Endothelial cell of umbilical vein (primary cell): ENCODE measurements at regions not wholly inside any gene's neighbourhood (a gene's known extent, or its start where the extent isn't known, plus 50 kb on each side); places are given as distances from the start of the nearest gene placed in this dataset.

ENCODE experiments used
- BruUV-seq: library from RNA; stranded (reverse); fragments of 400-500 nt; replicated peaks from 2 replicates; lab custom pipeline; 2021; lab: Mats Ljungman, UMichigan
- CTCF ChIA-PET: fragments of 300-600, 350-600 bp; sonication (Branson Sonifier 250); formaldehyde crosslinking; loops from one replicate; lab custom pipeline; 2021; ENCODE audit warnings: antibody characterized with exemption, inconsistent platforms; lab: Charles Lee
- POLR2A ChIA-PET: fragments of 300-600, 350-600 bp; sonication (Branson Sonifier 250); formaldehyde crosslinking; loops from one replicate; lab custom pipeline; 2021; ENCODE audit warnings: antibody characterized with exemption, inconsistent platforms; lab: Charles Lee
- DNase-seq: peaks from one replicate; pipeline ENCODE4 v3.0.0-alpha.2; 2011; ENCODE audit warnings: low read depth, low spot score
- FAIRE-seq: peaks from 2 replicates; lab custom pipeline; 2011; peaks lifted over from hg19 to GRCh38; lab: Jason Lieb, UNC
- H2AFZ ChIP-seq: 2 replicates; pipeline ENCODE4 v1.6.0; 2012; ENCODE audit warnings: low read depth, low read length, control low read depth, inconsistent platforms
- H3K27ac ChIP-seq: 2 replicates; pipeline ENCODE4 v1.5.1; 2011; ENCODE audit warnings: low read depth, mild to moderate bottlenecking, control low read depth, low read length, moderate library complexity; ENCODE audit not compliant: insufficient read depth
- H3K27me3 ChIP-seq, 2 experiments: 2 replicates each; pipeline versions ENCODE4 v1.6.0 to v1.6.1; 2011; ENCODE audit warnings: low read length in 2 of 2, mixed read lengths in 1 of 2; ENCODE audit not compliant: control insufficient read depth in 2 of 2, insufficient read depth in 2 of 2
- H3K36me3 ChIP-seq, 2 experiments: 2 replicates in 1 of 2; 3 replicates in 1 of 2; pipeline ENCODE4 v1.5.1; 2011; ENCODE audit warnings: low read length in 2 of 2, mild to moderate bottlenecking in 1 of 2, moderate library complexity in 1 of 2; ENCODE audit not compliant: control insufficient read depth in 2 of 2, insufficient read depth in 2 of 2; ENCODE audit errors: extremely low read depth in 1 of 2
- H3K4me1 ChIP-seq: 3 replicates; pipeline ENCODE4 v1.5.1; 2011; ENCODE audit warnings: mild to moderate bottlenecking, low read length; ENCODE audit not compliant: control insufficient read depth, insufficient read depth; ENCODE audit errors: extremely low read depth
- H3K4me2 ChIP-seq: 2 replicates; pipeline ENCODE4 v1.6.1; 2011; ENCODE audit warnings: low read length, control low read depth, mixed read lengths; ENCODE audit not compliant: insufficient read depth
- H3K4me3 ChIP-seq, 3 experiments: fragments of 200-600 bp in 1 of 3; sonication (generic), shearing (Covaris generic) in 1 of 3; replicated peaks in 1 of 3; 2 replicates each; pipeline ENCODE4 v1.5.1; 2011 to 2016; ENCODE audit warnings: control low read depth in 3 of 3, low read length in 3 of 3, mild to moderate bottlenecking in 2 of 3, inconsistent platforms in 1 of 3, low read depth in 1 of 3, moderate library complexity in 1 of 3; ENCODE audit not compliant: insufficient read depth in 1 of 3
- H3K79me2 ChIP-seq: 2 replicates; pipeline ENCODE4 v1.6.0; 2012; ENCODE audit warnings: low read length, inconsistent platforms; ENCODE audit not compliant: control insufficient read depth, insufficient read depth
- H3K9ac ChIP-seq: replicated peaks from 2 replicates; pipeline ENCODE3; 2011; ENCODE audit warnings: low read length, control low read depth; ENCODE audit not compliant: insufficient read depth; ENCODE audit errors: extremely low read depth
- H3K9me1 ChIP-seq: replicated peaks from 3 replicates; pipeline ENCODE4 v1.6.0; 2011; ENCODE audit warnings: mild to moderate bottlenecking, low read length; ENCODE audit not compliant: control insufficient read depth, insufficient read depth; ENCODE audit errors: extremely low read depth
- H3K9me3 ChIP-seq: replicated peaks from 2 replicates; pipeline ENCODE4 v1.5.1; 2012; ENCODE audit warnings: low read length, inconsistent platforms; ENCODE audit not compliant: control insufficient read depth, insufficient read depth
- H4K20me1 ChIP-seq: replicated peaks from 2 replicates; pipeline ENCODE3; 2011; ENCODE audit warnings: mild to moderate bottlenecking, low read length; ENCODE audit not compliant: control insufficient read depth, insufficient read depth; ENCODE audit errors: extremely low read depth
- CTCF ChIP-seq, 2 donors: IDR thresholded peaks; 1 replicate in 1 of 2; 2 replicates in 1 of 2; pipeline ENCODE4 v1.5.1; 2011; ENCODE audit warnings: low read length in 2 of 2, mild to moderate bottlenecking in 2 of 2, moderate library complexity in 2 of 2, control low read depth in 1 of 2, inconsistent platforms in 1 of 2, low read depth in 1 of 2; ENCODE audit not compliant: insufficient read depth in 1 of 2; ENCODE audit errors: extremely low read depth in 1 of 2
- EZH2 ChIP-seq: IDR thresholded peaks from 2 replicates; pipeline ENCODE4 v1.6.1; 2012; ENCODE audit warnings: borderline replicate concordance, low read depth, mild to moderate bottlenecking, moderate library complexity, low read length, inconsistent platforms; ENCODE audit not compliant: severe bottlenecking
- FOS ChIP-seq: IDR thresholded peaks from 2 replicates; pipeline ENCODE4 v1.6.1; 2011; ENCODE audit warnings: mild to moderate bottlenecking, low read length, moderate library complexity, borderline replicate concordance; ENCODE audit not compliant: insufficient read depth
- GATA2 ChIP-seq: IDR thresholded peaks from 2 replicates; pipeline ENCODE4 v1.7.0; 2011; ENCODE audit warnings: low read depth, mild to moderate bottlenecking, moderate library complexity, mixed read lengths, low read length; ENCODE audit not compliant: insufficient read length, insufficient read depth
- JUN ChIP-seq: IDR thresholded peaks from 2 replicates; pipeline ENCODE4 v1.6.1; 2011; ENCODE audit warnings: borderline replicate concordance, low read depth; ENCODE audit not compliant: insufficient read length, insufficient read depth
- MAX ChIP-seq: IDR thresholded peaks from 2 replicates; pipeline ENCODE4 v1.6.1; 2011; ENCODE audit not compliant: insufficient read depth, insufficient read length
- MYC ChIP-seq: IDR thresholded peaks from one replicate; pipeline ENCODE4 v1.6.1; 2011; ENCODE audit warnings: mild to moderate bottlenecking, low read depth, low read length
- POLR2A ChIP-seq: IDR thresholded peaks from 2 replicates; pipeline ENCODE4 v1.6.1; 2012; ENCODE audit warnings: low read depth, mild to moderate bottlenecking, control low read depth, low read length
- POLR2AphosphoS5 ChIP-seq: IDR thresholded peaks from 2 replicates; pipeline ENCODE4 v1.6.1; 2012; ENCODE audit warnings: low read depth, mild to moderate bottlenecking, control low read depth, low read length, moderate library complexity; ENCODE audit not compliant: insufficient read depth
- dilution Hi-C: fragments of 300-500 bp; cut with MboI; formaldehyde crosslinking; loops from one replicate; pipeline ENCODE4 v1.15.0; 2019; ENCODE audit warnings: low sequenced_read_pairs; ENCODE audit not compliant: extremely low pct_ligation_motif_present
- intact Hi-C: fragments of 100-400 bp; cut with micrococcal nuclease; formaldehyde crosslinking; loops from one replicate; pipeline ENCODE4 v1.10.0; 2022

- no peak for DNase-seq
- H3K4me3 ChIP-seq = no peak overlapping the region
- no peaks in the 10 kb centered on the region for H3K9me1 ChIP-seq
- FAIRE-seq = no peak
- H3K27me3 ChIP-seq = no peaks in the 10 kb centered on the region
- no peak overlapping the region for H3K27ac ChIP-seq
- no peaks in the 10 kb centered on the region for H3K4me1 ChIP-seq
- BruUV-seq = no TSS peak
- no peaks in the 10 kb centered on the region for H3K9me3 ChIP-seq
- intact Hi-C loops (no loop called here), dilution Hi-C loops (no loop called here)
- H3K79me2 ChIP-seq = no peaks in the 10 kb centered on the region
- H3K4me2 ChIP-seq = no peak overlapping the region
- ChIA-PET CTCF (no interaction called here), POLR2A (no interaction called here)
- H2AFZ ChIP-seq = no peak overlapping the region
- H3K36me3 ChIP-seq = no peaks in the 10 kb centered on the region
- no peaks in the 10 kb centered on the region for H4K20me1 ChIP-seq
- H3K9ac ChIP-seq = no peak overlapping the region
- TF ChIP-seq FOS (no peak), MYC (no peak), EZH2 (no peak), POLR2AphosphoS5 (no peak), GATA2 (no peak), JUN (no peak), POLR2A (no peak), CTCF (IDR thresholded peaks at IDR 0.05; ENCODE audit: extremely low read depth in 1 of 2, insufficient read depth in 1 of 2, low read depth in 1 of 2, low read length in 2 of 2) (no peak), MAX (no peak)
Observed at GRCh38 chrY:15441878-15442277, 917.5 kb downstream of the NLGN4Y start.
